HCT116 (cell line): ENCODE measurements at regions not wholly inside any gene's neighbourhood (a gene's known extent, or its start where the extent isn't known, plus 50 kb on each side); places are given as distances from the start of the nearest gene placed in this dataset.

Source experiments
- ATAC-seq: fragments of 200-7000 bp; cut with Tn5 transposase; 2 replicates; pipeline ENCODE4 v1.9.1; 2020; ENCODE audit warnings: mild to moderate bottlenecking, moderate library complexity
- BruUV-seq: library from RNA; stranded (reverse); fragments of 400-500 nt; replicated peaks from 2 replicates; lab custom pipeline; 2021; lab: Mats Ljungman, UMichigan
- CTCF ChIA-PET: fragments of 300-600 bp; sonication (Branson Sonifier 250); formaldehyde crosslinking; loops from one replicate; lab custom pipeline; 2021; ENCODE audit warnings: antibody characterized with exemption; lab: Charles Lee
- POLR2A ChIA-PET: fragments of 300-600, 350-600 bp; sonication (Branson Sonifier 250); formaldehyde crosslinking; loops from one replicate; lab custom pipeline; 2021; ENCODE audit warnings: antibody characterized with exemption; lab: Charles Lee
- RAD21 ChIA-PET, 2 experiments: fragments of 300-600 bp; sonication (Branson Sonifier 250); formaldehyde crosslinking; loops; one replicate each; lab custom pipeline; 2023; ENCODE audit warnings: low total read pairs in 2 of 2; ENCODE audit not compliant: uncharacterized antibody in 2 of 2, unreplicated experiment in 2 of 2, low non-redundant PET in 1 of 2; lab: Charles Lee
- DNase-seq: peaks from one replicate; pipeline ENCODE4 v3.0.0-alpha.2; 2010; ENCODE audit warnings: low read depth, low spot score
- H2AFZ ChIP-seq: fragments of 200-600 bp; shearing (Covaris generic), sonication (generic); 2 replicates; pipeline ENCODE4 v1.6.1; 2017; ENCODE audit warnings: low read depth, mixed run types, mixed read lengths, antibody characterized with exemption, low read length; ENCODE audit not compliant: poor library complexity, severe bottlenecking
- H3K27ac ChIP-seq: 2 replicates; pipeline ENCODE4 v1.5.1; 2012; ENCODE audit warnings: low read depth, low read length
- H3K27me3 ChIP-seq: fragments of 200-600 bp; sonication (generic); 2 replicates; pipeline ENCODE4 v1.6.1; 2016; ENCODE audit warnings: mixed run types, low read length, mixed read lengths; ENCODE audit not compliant: insufficient read depth
- H3K36me3 ChIP-seq, 2 experiments: fragments of 200-500 bp in 1 of 2; fragments of 200-600 bp in 1 of 2; sonication (Bioruptor generic) in 1 of 2; sonication (generic) in 1 of 2; 2 replicates each; pipeline versions ENCODE4 v1.5.1 to v1.6.1; 2014 to 2016; ENCODE audit warnings: low read length in 2 of 2, inconsistent platforms in 1 of 2, mixed read lengths in 1 of 2, mixed run types in 1 of 2; ENCODE audit not compliant: insufficient read depth in 2 of 2, control insufficient read depth in 1 of 2
- H3K4me1 ChIP-seq, 2 experiments: fragments of 200-600 bp in 1 of 2; sonication (generic) in 1 of 2; 2 replicates each; pipeline versions ENCODE4 v1.5.1 to v1.6.1; 2012 to 2017; ENCODE audit warnings: low read length in 2 of 2, inconsistent platforms in 1 of 2, mild to moderate bottlenecking in 1 of 2, mixed read lengths in 1 of 2, mixed run types in 1 of 2, moderate library complexity in 1 of 2; ENCODE audit not compliant: insufficient read depth in 2 of 2, control insufficient read depth in 1 of 2
- H3K4me2 ChIP-seq: fragments of 200-600 bp; sonication (generic); 2 replicates; pipeline ENCODE4 v1.6.1; 2017; ENCODE audit warnings: mixed run types, low read length, mixed read lengths
- H3K4me3 ChIP-seq, 2 experiments: fragments of 200-600 bp in 1 of 2; sonication (generic) in 1 of 2; replicated peaks in 1 of 2; 2 replicates each; pipeline ENCODE4 v1.5.1; 2011 to 2016; ENCODE audit warnings: low read length in 2 of 2, control low read depth in 1 of 2, low read depth in 1 of 2, mild to moderate bottlenecking in 1 of 2, mixed read lengths in 1 of 2, mixed run types in 1 of 2
- H3K79me2 ChIP-seq: fragments of 200-600 bp; sonication (generic); 2 replicates; pipeline ENCODE4 v1.6.1; 2017; ENCODE audit warnings: mild to moderate bottlenecking, mixed run types, low read length, moderate library complexity, mixed read lengths; ENCODE audit not compliant: insufficient read depth
- H3K9ac ChIP-seq: fragments of 200-600 bp; sonication (generic); 2 replicates; pipeline ENCODE4 v1.6.1; 2016; ENCODE audit warnings: low read length, mixed read lengths
- H3K9me2 ChIP-seq: fragments of 200-600 bp; sonication (generic), shearing (Covaris generic); 2 replicates; pipeline ENCODE4 v1.6.1; 2017; ENCODE audit warnings: mixed run types, mild to moderate bottlenecking, moderate library complexity; ENCODE audit not compliant: insufficient read depth
- H3K9me3 ChIP-seq, 2 experiments: fragments of 200-500 bp in 1 of 2; fragments of 200-600 bp in 1 of 2; sonication (Bioruptor generic) in 1 of 2; sonication (generic) in 1 of 2; 2 replicates each; pipeline ENCODE4 v1.6.1; 2014 to 2017; ENCODE audit warnings: low read length in 2 of 2, mixed read lengths in 2 of 2, inconsistent platforms in 1 of 2, low read depth in 1 of 2, mild to moderate bottlenecking in 1 of 2, mixed run types in 1 of 2, moderate library complexity in 1 of 2; ENCODE audit not compliant: control insufficient read depth in 1 of 2, insufficient read depth in 1 of 2
- H4K20me1 ChIP-seq: fragments of 200-600 bp; sonication (generic), shearing (Covaris generic); 2 replicates; pipeline ENCODE4 v1.6.1; 2017; ENCODE audit warnings: mixed run types, mild to moderate bottlenecking, moderate library complexity; ENCODE audit not compliant: insufficient read depth
- EGR1 ChIP-seq: IDR thresholded peaks from 2 replicates; pipeline ENCODE4 v1.6.1; 2012; ENCODE audit warnings: low read depth
- EZH2 ChIP-seq: fragments of 200-600 bp; sonication (generic); IDR thresholded peaks from 2 replicates; pipeline ENCODE4 v1.6.1; 2017; ENCODE audit warnings: antibody characterized with exemption, mixed run types
- EZH2phosphoT487 ChIP-seq: fragments of 200-600 bp; IDR thresholded peaks from 2 replicates; pipeline ENCODE4 v1.6.1; 2018; ENCODE audit warnings: antibody characterized with exemption, borderline replicate concordance
- JUND ChIP-seq: IDR thresholded peaks from 2 replicates; pipeline ENCODE4 v1.6.1; 2012
- POLR2A ChIP-seq: IDR thresholded peaks from 2 replicates; pipeline ENCODE4 v1.7.0; 2011; ENCODE audit warnings: borderline replicate concordance; ENCODE audit not compliant: insufficient read depth, insufficient read length; ENCODE audit errors: extremely low read depth
- SIN3A ChIP-seq: IDR thresholded peaks from 2 replicates; pipeline ENCODE4 v1.6.1; 2012; ENCODE audit warnings: low read depth
- TCF7L2 ChIP-seq: IDR thresholded peaks from 2 replicates; pipeline ENCODE4 v1.7.0; 2011; ENCODE audit warnings: borderline replicate concordance, inconsistent platforms; ENCODE audit not compliant: insufficient read depth, insufficient read length; ENCODE audit errors: extremely low read depth
- ZNF274 ChIP-seq: fragments of 200-500 bp; sonication (Bioruptor generic); IDR thresholded peaks from 2 replicates; pipeline ENCODE4 v1.6.1; 2014; ENCODE audit warnings: mild to moderate bottlenecking, low read depth, low read length, inconsistent platforms
- intact Hi-C: fragments of 100-400 bp; cut with micrococcal nuclease; formaldehyde crosslinking; loops from 2 replicates; pipeline ENCODE4 v1.10.0; 2022
- TF ChIP-seq, protein P1 (sequence below), 3 experiments: fragments of 200-600 bp in 1 of 3; sonication (generic) in 1 of 3; IDR thresholded peaks in 2 of 3; conservative IDR thresholded peaks in 1 of 3; 2 replicates each; pipeline ENCODE4 v1.5.1; 2012 to 2017; ENCODE audit warnings: low read depth in 2 of 3, low read length in 2 of 3, antibody characterized with exemption in 1 of 3, borderline replicate concordance in 1 of 3, control low read depth in 1 of 3, mild to moderate bottlenecking in 1 of 3, mixed read lengths in 1 of 3, mixed run types in 1 of 3, moderate library complexity in 1 of 3; ENCODE audit not compliant: insufficient read depth in 1 of 3
- TF ChIP-seq, protein P2 (sequence below): IDR thresholded peaks from 2 replicates; pipeline ENCODE4 v1.6.1; 2012
- TF ChIP-seq, protein P3 (sequence below): IDR thresholded peaks from 2 replicates; pipeline ENCODE4 v1.6.1; 2011; ENCODE audit warnings: mild to moderate bottlenecking, low read length, moderate library complexity; ENCODE audit not compliant: insufficient replicate concordance; ENCODE audit errors: extremely low read depth

DNA sequence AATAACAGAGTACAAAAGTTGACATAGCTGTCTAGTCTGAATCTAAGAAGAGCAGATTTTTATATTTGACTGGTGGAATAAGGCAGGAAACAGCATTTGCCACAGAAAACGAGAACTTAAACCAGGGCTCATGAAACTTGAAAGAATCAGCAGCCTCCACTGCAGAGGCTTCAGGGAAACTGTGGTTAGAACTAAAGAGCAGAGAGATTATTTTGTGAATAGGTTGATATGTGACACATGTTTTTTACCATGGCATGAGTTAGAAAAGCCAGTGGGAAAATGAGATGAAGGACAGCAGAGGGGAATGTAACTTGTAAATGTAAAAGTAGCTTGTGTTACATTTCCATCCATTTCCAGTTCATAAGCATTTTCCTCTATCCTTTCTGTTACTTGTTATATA lies 63.7 kb upstream of the CAMK2D start:
- Histone ChIP-seq H2AFZ (no peak overlapping the region), H3K4me3 (no peak overlapping the region), H3K27me3 (no peaks in the 10 kb centered on the region), H4K20me1 (no peaks in the 10 kb centered on the region), H3K9ac (no peak overlapping the region), H3K4me1 (no peaks in the 10 kb centered on the region), H3K9me2 (no peaks in the 10 kb centered on the region), H3K4me2 (no peak overlapping the region), H3K79me2 (no peaks in the 10 kb centered on the region), H3K9me3 (no peaks in the 10 kb centered on the region), H3K27ac (no peak overlapping the region), H3K36me3 (no peaks in the 10 kb centered on the region)
- ATAC-seq (no peak), DNase-seq (no peak)
- no peak for TF ChIP-seq EZH2phosphoT487
- TF ChIP-seq EZH2, result no peak
- TF ChIP-seq ZNF274, result no peak
- TF ChIP-seq JUND, result no peak
- TF ChIP-seq, protein P1, sequence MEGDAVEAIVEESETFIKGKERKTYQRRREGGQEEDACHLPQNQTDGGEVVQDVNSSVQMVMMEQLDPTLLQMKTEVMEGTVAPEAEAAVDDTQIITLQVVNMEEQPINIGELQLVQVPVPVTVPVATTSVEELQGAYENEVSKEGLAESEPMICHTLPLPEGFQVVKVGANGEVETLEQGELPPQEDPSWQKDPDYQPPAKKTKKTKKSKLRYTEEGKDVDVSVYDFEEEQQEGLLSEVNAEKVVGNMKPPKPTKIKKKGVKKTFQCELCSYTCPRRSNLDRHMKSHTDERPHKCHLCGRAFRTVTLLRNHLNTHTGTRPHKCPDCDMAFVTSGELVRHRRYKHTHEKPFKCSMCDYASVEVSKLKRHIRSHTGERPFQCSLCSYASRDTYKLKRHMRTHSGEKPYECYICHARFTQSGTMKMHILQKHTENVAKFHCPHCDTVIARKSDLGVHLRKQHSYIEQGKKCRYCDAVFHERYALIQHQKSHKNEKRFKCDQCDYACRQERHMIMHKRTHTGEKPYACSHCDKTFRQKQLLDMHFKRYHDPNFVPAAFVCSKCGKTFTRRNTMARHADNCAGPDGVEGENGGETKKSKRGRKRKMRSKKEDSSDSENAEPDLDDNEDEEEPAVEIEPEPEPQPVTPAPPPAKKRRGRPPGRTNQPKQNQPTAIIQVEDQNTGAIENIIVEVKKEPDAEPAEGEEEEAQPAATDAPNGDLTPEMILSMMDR (IDR thresholded peaks at IDR 0.05 in 2 of 3, conservative IDR thresholded peaks at IDR 0.05 in 1 of 3; ENCODE audit: borderline replicate concordance in 1 of 3, insufficient read depth in 1 of 3, low read depth in 2 of 3, low read length in 2 of 3), result no peak
- TF ChIP-seq, protein P2, sequence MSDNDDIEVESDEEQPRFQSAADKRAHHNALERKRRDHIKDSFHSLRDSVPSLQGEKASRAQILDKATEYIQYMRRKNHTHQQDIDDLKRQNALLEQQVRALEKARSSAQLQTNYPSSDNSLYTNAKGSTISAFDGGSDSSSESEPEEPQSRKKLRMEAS, result no peak
- no peak for TF ChIP-seq SIN3A
- TF ChIP-seq, protein P3, sequence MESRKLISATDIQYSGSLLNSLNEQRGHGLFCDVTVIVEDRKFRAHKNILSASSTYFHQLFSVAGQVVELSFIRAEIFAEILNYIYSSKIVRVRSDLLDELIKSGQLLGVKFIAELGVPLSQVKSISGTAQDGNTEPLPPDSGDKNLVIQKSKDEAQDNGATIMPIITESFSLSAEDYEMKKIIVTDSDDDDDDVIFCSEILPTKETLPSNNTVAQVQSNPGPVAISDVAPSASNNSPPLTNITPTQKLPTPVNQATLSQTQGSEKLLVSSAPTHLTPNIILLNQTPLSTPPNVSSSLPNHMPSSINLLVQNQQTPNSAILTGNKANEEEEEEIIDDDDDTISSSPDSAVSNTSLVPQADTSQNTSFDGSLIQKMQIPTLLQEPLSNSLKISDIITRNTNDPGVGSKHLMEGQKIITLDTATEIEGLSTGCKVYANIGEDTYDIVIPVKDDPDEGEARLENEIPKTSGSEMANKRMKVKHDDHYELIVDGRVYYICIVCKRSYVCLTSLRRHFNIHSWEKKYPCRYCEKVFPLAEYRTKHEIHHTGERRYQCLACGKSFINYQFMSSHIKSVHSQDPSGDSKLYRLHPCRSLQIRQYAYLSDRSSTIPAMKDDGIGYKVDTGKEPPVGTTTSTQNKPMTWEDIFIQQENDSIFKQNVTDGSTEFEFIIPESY, result no peak
- TF ChIP-seq TCF7L2, result no peak
- no peak for TF ChIP-seq POLR2A
- no peak for TF ChIP-seq EGR1
- intact Hi-C loops, result no loop called here
- POLR2A ChIA-PET, result no interaction called here
- CTCF ChIA-PET, result no interaction called here
- BruUV-seq, result no TSS peak
- RAD21 ChIA-PET, result no interaction called here
